ENCODE measurements at regions not wholly inside any gene's neighbourhood (a gene's known extent, or its start where the extent isn't known, plus 50 kb on each side); places are given as distances from the start of the nearest gene placed in this dataset.

DNA sequence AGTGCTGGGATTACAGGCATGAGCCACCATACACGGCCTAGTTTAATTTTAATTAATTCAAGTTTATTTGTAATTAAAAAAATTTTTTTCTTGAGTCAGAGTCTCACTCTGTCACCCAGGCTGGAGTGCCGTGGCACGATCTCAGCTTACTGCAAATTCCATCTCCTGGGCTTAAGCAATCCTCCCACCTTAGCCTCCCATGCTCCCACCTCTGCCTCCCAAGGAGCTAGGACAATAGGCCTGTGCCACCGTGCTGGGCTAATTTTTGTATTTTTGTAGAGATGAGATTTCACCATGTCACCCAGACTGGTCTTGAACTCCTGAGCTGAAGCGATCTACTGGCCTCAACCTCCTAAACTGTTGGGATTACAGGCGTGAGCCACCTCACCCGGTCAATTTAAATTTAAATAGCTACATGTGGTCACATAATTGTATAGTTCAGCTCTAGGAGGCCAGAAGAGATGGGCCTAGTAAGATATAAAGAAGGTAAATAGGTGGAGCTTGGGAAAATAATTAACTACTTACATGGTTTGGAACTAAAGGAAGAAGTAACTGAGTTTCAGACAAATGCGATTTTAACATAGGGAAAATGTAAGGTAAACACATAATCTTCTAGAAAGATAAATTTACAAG, 220.0 kb upstream of the CITED2 start:
- no peak for DNase-seq (ENCODE audit: low spot score)

DNA sequence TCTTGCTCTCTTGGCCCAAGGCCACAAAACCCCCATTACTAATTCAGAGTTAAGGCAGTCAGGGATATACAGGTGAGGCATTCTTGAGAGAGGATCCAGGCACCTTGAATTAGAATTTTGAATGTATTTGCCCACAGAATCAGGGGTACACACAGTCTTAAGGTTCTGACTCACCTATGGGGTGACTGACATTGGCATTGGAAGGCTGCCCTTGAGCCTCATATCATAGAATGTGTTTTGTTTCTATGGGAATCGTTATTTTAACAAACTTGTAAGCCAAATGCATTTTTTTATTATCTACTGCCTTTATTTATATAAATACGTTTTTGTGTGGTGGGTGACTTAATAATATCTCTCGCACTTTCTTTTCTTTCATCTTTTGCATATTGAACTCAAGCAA, 218.6 kb upstream of the CITED2 start:
- no peak for DNase-seq (ENCODE audit: low spot score)

DNA sequence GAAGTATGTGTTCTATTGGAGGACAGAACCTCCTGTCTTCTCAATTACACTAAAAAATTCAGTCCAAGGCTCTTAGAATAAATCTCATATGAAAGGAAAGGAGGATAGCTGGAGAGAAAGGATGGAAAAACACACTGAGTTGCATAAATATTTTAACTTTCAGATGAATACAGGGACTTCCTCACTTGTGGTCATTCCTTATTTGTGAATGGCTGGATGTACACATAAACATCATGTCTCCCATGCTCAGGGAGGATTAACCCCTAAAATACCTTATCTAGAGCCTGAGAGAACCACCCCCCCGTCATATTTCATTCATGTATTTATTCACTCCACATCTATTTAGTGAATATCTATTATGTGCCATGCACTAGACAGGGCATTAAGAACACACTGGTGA, 217.6 kb upstream of the CITED2 start:
- DNase-seq (ENCODE audit: low spot score) = no peak

DNA sequence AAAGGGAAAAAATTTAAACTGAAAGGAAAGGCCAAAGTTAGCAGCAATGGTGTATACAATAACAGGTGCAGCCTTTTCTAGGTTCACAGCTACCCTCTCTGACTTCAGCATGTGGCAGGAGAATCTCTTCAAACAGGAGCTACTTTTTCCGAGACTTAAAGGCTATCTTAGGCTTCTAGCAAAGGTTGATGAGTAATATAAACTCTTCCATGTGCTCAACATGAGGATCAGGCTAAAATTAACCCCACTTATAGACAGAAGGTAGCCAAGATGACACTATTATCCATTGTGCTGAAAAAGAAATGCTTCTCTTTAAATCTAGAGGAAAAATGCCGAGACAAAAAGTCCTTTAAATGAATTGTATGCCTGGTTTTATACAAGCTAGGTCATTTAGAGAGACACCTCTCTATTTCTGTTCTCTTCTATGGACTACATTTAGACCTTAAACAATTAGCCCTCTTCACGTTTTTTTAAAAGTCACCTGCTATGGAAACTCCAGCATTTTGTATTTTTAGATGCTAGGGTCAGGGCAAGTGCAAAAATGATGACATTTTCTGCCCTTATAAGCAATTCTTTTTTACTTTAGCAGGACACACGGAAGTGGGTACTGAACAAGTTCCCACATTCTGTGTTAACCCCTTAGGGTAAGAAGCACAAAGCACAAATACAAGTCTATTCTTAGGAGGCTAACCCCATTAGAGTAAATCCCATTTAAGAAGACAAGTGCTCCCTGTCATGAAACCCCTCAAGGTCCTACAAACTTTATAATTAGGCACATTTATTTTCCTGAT, 216.8 kb upstream of the CITED2 start:
- no peak for DNase-seq (ENCODE audit: low spot score)

DNA sequence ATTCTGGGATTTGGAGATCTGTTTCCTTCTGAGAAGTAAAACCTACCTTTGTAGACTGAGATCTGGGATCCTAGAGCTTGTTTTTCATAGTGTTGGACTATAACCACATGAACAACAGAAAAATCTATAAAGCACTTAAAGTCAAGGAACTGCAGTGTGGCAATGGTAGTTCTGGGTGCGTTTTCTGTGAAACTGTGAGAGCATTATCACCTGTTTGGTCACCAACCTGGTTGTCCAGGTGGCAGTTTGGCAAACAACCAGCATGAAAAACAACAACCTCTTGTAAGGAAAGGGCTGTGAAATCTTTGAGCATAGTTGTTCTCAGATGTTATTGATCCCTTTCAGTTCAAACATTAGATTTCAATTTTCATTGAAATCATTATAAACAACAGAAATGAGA, 215.8 kb upstream of the CITED2 start:
- no peak for DNase-seq (ENCODE audit: low spot score)

DNA sequence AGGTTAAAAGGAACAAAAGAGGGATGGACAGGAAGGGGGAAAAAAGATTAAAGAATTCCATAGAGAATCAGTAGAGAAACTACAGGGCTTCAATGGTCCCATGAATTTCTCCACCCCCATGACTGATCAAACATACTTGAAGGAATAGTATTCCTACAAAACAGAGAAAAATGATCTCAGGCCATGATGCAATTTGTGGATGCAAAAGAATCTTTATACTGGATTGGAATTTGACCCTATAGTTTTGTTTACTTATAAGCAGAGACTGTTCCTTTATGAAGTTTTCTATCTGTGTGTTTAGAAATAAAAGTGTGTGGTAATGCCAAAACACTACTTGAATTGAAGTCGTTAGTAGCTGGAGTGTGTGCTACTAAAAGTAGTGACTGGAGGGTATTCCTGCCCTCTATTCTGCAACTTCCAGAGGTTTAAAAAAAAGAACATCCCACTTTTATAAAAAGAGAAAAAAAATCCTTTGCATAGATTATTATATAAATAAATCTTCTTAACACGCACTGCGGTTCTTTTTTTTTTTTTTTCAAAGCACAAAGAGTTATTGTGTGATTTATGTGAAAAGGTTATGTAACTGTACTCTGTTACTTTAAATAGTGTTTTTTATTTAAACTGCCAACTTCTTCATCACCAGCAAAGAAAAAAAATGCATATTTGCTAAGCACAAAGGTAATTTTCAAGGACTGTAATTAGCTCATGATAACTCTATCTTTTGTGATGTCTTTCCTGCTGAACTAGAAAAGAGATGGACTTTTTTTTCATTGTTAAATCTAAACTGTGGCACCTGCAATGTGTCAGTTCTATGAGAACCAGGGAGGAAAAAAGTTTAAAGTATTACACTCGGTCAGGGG, 214.5 kb upstream of the CITED2 start:
- DNase-seq (ENCODE audit: low spot score) = no peak

DNA sequence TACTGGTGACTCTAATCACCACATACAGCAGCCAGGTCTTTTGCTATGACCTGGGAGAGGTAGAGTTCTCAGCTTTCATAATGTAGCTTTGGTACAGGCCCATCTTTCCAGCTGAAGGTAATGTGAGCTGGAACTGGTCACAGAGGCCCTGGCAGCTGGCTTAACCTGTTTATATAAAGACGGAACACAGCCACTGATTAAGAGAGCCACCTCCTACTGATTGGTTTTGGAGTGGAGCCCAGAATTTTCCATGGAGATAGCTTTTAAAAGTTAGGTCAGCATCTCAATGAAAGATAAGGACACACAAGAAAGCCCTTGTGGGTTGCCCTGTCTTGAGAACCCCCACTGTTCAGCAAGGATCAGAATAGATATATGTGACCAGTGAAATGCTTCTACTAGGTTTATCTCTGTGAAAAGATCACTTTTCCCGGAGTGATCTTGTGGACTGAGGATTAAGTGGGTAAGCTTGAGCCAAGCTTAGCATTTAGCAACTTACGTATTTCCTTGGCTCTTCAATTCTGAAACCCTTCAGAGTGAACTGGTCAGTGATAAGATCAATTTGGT, 213.7 kb upstream of the CITED2 start:
- no peak for DNase-seq (ENCODE audit: low spot score)

DNA sequence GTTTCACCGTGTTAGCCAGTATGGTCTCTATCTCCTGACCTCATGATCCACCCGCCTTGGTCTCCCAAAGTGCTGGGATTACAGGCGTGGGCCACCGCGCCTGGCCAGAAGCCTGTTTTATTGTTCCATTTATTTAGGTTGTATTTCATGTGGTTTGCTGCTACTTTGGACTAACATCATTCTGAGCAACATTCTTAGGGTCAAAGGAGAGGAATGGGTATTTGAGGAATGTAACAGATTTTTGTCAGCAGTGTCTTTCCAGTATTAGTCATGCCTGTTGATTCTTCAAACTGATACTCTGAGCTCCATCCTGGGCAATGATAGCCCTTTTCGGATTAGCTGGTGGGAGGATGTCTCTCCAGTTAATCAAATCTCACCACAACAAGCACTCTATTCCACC, 213.0 kb upstream of the CITED2 start:
- no peak for DNase-seq (ENCODE audit: low spot score)

DNA sequence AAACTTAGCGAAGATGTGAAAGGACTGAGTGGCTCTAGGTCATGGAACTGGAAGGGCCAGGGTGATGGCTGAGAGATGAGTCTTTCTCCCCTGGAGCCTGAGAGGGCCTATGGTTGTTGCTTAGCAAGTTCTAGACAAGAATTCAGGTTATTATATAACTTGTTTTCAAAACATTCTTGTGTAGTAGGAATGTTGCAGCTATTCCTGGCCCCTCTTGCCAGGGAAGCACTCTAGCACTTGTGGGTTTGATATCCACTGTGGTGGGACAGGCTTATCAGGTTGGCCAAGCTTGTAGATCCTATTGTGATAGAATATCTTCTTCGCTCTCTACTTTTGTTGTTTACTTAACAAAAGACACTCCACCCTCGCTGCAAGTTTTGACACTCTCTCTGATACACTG, 211.8 kb upstream of the CITED2 start:
- DNase-seq (ENCODE audit: low spot score) = no peak

DNA sequence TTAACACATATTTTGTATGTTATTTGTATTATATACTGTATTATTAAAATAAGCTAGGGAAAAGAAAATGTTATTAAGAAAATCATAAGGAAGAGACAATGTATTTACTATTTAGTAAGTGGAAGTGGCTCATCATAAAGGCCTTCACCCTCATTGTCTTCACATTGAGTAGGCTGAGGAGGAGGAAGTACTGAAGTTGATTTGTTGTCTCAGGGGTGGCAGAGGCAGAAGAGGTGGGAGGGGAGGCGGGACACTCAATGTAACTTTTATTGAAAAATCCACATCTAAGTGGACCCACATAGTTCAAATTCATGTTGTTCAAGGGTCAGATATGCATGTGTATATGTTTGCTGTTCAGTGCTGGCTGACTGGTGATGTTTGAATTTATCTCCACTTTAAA, 210.2 kb upstream of the CITED2 start:
- DNase-seq (ENCODE audit: low spot score) = no peak

DNA sequence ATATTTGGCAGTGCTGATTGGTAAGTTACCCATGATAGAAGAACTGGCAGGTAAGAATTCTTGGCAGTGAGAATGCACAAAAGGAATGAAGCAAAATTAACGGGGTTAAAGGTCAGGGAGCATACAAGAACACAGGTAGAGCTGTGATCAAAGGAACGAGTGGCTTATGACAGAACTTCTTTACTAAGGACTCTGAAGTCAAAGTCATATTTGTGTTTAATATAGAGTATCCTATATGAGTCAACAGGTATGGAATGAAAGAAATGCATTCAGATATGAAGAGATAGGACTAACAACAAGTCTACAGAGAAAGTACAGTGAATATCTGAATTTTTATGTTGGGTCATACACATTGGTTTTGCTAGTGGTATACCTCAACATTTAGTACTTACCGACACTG, 209.0 kb upstream of the CITED2 start:
- DNase-seq (ENCODE audit: low spot score) = no peak

DNA sequence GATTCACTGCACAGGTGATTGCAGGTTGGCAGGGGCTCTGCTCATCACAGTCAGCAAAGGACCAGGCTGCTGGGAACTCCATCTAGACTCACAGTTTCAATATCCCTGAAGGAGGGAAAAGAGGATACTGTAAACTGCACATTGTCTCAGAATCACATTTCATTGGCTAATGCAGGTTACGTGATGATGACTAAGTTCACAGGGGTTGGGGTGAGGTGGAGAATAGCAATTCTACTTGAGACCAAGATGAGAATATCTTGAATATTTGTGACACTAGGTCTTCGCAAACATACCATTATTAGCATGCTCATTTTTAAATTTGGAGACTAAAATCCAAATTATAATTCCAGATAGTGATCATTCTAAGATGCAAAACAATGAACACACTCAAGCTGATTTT, 208.5 kb upstream of the CITED2 start:
- DNase-seq (ENCODE audit: low spot score) = no peak

DNA sequence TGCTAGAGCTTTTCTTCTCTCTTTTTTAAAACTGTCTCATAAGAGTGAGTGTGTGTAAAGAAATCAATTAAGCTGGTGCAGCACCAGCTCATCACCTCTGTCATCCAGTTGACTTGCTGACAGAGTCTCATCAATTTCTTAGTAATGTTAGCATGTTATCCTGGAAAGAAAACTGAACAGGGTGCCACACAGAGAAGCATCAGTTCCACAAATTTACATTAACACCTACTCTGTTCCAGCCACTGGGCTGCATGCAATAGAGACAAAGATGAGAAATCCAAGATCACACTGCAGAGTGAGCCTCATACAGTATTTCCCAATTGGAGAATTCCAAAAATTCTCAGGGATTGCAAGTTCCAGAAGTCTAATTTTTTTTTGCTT, 207.0 kb upstream of the CITED2 start:
- DNase-seq (ENCODE audit: low spot score) = no peak

DNA sequence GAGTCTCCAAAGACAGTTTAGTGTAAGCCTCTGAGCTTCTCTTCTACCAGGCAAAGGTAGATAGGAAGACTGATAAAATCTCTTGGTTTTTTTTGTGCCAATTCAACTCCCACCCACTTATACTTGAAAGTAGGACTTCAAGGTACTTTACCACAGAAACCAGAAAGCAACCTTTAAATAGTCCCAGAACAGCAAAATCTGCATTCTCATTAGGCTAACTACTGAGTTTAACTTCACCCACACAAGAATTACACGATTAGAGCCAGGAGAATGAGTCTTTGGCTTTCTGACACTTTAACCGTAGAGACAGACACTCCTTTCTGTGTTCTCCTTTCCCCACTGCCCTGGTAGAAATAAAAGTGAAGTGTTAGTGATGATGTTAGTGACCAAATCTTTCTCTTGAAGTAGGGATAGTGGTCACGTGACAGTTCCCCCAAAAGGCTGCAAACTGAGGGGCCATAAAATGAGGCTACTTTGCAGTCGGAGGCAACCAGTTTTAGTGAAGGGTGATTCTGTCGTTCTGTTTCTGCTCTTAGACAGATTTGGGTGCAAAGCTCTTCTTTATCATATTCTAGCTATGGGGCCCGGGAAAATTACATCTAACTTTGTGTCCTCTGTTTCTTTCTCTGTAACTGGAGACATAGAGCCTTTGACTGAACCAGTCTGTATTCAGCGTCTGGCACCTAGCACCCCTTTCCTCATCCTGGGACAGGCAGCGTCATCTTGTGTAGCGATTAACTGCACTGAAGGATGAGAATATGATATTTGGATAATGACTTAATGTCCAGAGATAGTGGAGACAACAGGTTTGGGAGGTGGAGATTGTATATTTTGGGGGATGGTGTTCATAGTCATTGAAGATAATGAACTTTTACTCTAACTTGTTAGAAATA, 206.4 kb upstream of the CITED2 start:
- DNase-seq (ENCODE audit: low spot score) = peak; percentile 20

DNA sequence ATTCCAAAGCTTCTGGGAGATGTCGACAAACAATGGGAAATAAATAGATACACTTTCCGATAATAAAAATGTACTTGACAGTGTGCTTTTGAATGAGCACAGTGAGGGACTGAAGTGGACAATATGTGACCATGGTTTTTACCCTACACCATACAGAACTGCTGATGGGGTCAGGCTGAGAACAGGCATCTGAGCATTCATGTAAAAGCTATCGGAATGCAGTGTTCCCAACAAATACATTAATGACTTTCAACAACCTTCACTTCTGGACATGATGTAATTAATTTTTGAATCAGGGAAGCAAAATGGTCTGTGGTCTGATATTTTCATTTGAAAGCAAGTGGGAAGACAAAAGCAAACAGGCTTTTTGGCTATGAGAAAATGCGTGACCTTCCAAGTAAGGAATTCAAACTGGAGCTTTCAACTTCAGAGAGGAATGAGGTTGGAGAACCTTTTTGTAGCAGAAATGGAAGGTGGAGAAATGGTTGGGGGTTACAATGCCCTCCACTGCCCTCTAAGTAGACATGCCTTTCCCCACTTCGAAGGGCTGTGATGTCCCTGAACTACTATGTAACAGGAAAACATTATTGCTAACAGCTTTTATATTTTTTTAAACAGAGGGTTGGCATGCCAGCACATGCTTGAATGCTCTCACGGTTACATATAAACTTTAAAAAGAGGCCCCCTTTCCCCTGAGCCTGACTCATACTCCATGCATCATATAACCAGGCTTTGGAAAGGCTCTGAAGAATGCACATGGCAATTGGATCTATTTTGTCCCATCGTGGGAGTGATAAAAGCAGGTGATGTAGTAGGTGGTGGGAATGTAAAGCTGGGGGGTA, 203.5 kb upstream of the CITED2 start:
- DNase-seq (ENCODE audit: low spot score) = no peak

DNA sequence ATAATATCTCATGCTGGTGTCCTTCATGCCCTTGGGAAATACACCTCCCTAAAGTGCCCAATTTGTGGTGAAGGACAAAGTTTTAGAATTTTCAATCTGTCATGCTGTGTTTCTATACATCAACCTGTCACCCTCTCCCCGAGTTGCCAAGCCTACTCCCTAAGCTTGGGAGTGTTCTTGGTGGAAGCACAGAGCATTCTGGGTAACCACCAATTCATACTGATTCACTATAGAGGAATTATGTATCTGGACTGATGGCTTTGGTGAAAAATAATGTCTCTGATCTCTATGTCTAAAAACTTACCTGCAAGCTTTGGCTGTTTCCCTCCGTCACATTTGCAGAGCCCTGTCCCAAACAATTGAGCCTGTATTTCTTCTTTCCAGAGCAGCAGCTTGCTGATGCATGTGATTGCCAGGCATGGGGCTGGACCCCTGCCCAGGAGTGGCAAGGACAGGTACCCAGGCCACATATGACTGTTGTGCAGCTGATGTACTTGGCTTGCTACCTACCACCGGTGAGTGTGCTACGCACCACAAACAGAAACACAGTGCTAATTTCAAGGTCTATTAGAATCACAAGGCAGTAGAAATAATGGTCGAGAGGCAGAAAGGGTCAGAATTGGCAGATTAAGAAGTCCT, 202.8 kb upstream of the CITED2 start:
- DNase-seq (ENCODE audit: low spot score) = no peak

DNA sequence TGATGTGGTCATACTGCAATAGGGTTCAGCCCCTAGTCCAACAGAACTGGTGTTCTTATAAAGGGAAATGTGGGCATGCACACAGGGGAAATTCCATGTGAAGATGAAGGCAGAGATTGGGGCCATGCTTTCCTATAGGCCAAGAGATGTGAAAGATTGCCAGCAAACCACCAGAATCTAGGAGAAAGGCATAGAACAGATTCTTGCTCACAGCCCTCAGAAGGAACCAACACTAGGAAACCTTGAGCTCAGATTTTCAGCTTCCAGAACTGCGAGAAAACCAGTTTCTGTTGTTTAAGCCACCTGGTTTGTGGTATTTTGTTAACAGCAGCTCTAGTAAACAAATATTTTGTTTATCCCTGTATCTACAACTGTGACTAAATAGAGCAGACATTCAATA, 197.6 kb upstream of the CITED2 start:
- DNase-seq (ENCODE audit: low spot score) = no peak

DNA sequence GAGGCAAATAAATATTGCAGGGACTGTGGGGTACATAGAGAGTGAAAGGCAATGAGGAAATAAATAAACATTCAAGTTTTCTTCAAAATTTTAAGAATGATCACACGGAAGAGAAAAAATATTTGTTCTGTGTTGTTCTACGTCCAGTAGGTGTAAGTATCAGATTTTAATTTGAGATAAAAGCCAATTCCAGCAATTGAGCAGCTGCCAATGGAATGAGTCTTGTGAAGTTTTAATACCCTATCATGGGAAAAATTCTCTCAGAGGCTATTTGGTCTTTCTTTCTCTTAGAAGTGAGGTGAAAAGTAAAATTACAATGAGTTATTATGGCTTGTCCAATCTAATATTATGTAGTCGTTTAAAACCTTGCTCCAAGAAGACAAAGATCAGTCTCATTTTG, 195.7 kb upstream of the CITED2 start:
- DNase-seq (ENCODE audit: low spot score) = no peak

DNA sequence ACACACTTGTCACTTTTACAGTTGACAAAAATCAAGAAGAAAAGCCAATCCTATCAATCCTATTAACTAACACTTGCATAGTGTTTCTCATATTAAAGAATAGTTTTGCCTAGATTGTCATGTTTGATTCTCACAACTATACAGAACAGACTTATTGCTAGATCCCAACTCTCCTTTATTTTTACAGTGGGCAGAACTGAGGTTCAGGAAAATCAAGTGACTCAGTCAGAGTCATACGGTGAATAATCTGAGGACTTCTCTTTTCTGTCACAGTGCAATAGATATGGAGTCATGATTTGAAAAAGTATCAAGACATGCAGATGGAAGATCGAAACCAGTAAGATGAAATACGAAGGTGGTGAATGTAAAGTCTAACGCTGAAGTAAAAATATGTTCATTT, 195.1 kb upstream of the CITED2 start:
- peak; percentile 15 for DNase-seq (ENCODE audit: low spot score)

DNA sequence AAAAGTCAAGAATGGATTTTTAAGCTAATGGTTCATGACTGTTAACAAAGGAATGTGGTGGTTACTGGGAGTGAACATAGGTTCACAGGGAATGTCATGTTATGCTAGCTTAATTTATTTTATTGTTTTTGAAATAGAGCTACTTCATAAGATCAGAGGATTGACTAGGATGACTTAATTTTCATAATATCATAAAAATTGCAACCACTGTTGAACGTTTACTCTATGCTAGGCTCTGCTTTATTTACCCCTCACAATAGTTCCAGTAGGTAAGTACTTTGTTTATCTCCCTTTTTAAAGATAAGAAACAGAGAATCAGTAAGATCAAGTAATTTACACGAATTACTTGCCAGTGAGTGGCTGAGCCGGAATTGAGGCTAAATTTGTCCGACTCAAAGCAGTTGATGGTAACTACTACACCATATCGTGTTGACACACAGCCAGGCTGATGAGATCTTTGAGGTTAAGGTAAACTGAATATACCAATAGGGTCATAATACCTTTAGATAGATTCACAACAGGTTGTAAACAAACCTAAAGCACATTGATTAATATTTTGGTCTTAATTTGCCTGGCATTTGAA, 194.6 kb upstream of the CITED2 start:
- DNase-seq (ENCODE audit: low spot score) = no peak
